Fibroblast of lung (primary cell): ENCODE measurements at regions not wholly inside any gene's neighbourhood (a gene's known extent, or its start where the extent isn't known, plus 50 kb on each side); places are given as distances from the start of the nearest gene placed in this dataset.
"Not testable (repeated sequence)": the region's sequence is repeated elsewhere in the genome, so short reads cannot be mapped to it uniquely, and the experiment has no call there.

ENCODE experiments used
- CTCF ChIP-seq, 2 donors: IDR thresholded peaks in 1 of 2; conservative IDR thresholded peaks in 1 of 2; 1 replicate in 1 of 2; 2 replicates in 1 of 2; pipeline ENCODE4 v1.5.1; 2011 to 2012; ENCODE audit warnings: low read length in 2 of 2, control low read depth in 1 of 2, inconsistent platforms in 1 of 2, low read depth in 1 of 2, mild to moderate bottlenecking in 1 of 2
- EZH2 ChIP-seq: IDR thresholded peaks from 2 replicates; pipeline ENCODE4 v1.5.1; 2012; ENCODE audit warnings: low read length, control low read depth, mild to moderate bottlenecking; ENCODE audit errors: missing control alignments

- not testable (repeated sequence) for TF ChIP-seq CTCF (conservative IDR thresholded peaks at IDR 0.05 in 1 of 2, IDR thresholded peaks at IDR 0.05 in 1 of 2; ENCODE audit: low read depth in 1 of 2, low read length in 2 of 2); EZH2
Measured at GRCh38 chr2:56840009-56840408, 656.2 kb downstream of the CCDC85A start.
